HEK293 (cell line): ENCODE measurements at regions not wholly inside any gene's neighbourhood (a gene's known extent, or its start where the extent isn't known, plus 50 kb on each side); places are given as distances from the start of the nearest gene placed in this dataset.

ENCODE experiments used
- CTCF ChIP-seq: fragments of 450-650 bp; formaldehyde crosslinking; IDR thresholded peaks from 2 replicates; pipeline ENCODE4 v1.5.1; 2016; ENCODE audit warnings: missing biosample characterization, missing genetic modification characterization
- YY2 ChIP-seq: fragments of 450-650 bp; formaldehyde crosslinking; IDR thresholded peaks from 2 replicates; pipeline ENCODE4 v1.5.1; 2016; ENCODE audit warnings: missing biosample characterization, missing genetic modification characterization
- ZBTB1 ChIP-seq: fragments of 450-650 bp; formaldehyde crosslinking; IDR thresholded peaks from 2 replicates; pipeline ENCODE4 v1.5.1; 2016; ENCODE audit warnings: missing biosample characterization, missing genetic modification characterization
- ZBTB7A ChIP-seq: fragments of 450-650 bp; formaldehyde crosslinking; IDR thresholded peaks from 2 replicates; pipeline ENCODE4 v1.5.1; 2016; ENCODE audit warnings: low read depth, missing biosample characterization, missing genetic modification characterization
- ZNF121 ChIP-seq: fragments of 450-650 bp; formaldehyde crosslinking; IDR thresholded peaks from 2 replicates; pipeline ENCODE4 v1.5.1; 2016; ENCODE audit warnings: missing biosample characterization, missing genetic modification characterization
- ZNF19 ChIP-seq: fragments of 450-650 bp; formaldehyde crosslinking; IDR thresholded peaks from 2 replicates; pipeline ENCODE4; 2016; ENCODE audit warnings: missing biosample characterization, missing genetic modification characterization, low read depth
- ZNF394 ChIP-seq: fragments of 450-650 bp; formaldehyde crosslinking; IDR thresholded peaks from 2 replicates; pipeline ENCODE4 v1.5.1; 2016; ENCODE audit warnings: missing biosample characterization, missing genetic modification characterization, mild to moderate bottlenecking, moderate library complexity, borderline replicate concordance
- ZNF426 ChIP-seq: fragments of 450-650 bp; formaldehyde crosslinking; IDR thresholded peaks from 2 replicates; pipeline ENCODE4 v1.5.1; 2017; ENCODE audit warnings: missing biosample characterization, missing genetic modification characterization, mild to moderate bottlenecking, inconsistent platforms, moderate library complexity

GRCh38 chr4:181018472-181018871 lies 1224.7 kb upstream of the TENM3 start:
- TF ChIP-seq ZBTB1 (tag by site-specific recombination) = no peak
- TF ChIP-seq CTCF (tag by site-specific recombination) = no peak
- TF ChIP-seq ZNF394 (tag by site-specific recombination) = no peak
- no peak for TF ChIP-seq ZNF121
- TF ChIP-seq ZNF426 (tag by site-specific recombination) = no peak
- no peak for TF ChIP-seq YY2 (tag by site-specific recombination)
- no peak for TF ChIP-seq ZNF19 (tag by site-specific recombination)
- no peak for TF ChIP-seq ZBTB7A (tag by site-specific recombination)
